GM12874 (cell line): ENCODE measurements at regions not wholly inside any gene's neighbourhood (a gene's known extent, or its start where the extent isn't known, plus 50 kb on each side); places are given as distances from the start of the nearest gene placed in this dataset.

Source experiments
- CTCF ChIP-seq: IDR thresholded peaks from 2 replicates; pipeline ENCODE4 v1.5.1; 2011; ENCODE audit warnings: low read depth, mild to moderate bottlenecking, control low read depth, low read length, moderate library complexity; ENCODE audit not compliant: insufficient read depth

GRCh38 chr6:134830940-134831339, 119.0 kb downstream of the ALDH8A1 start:
- no peak for TF ChIP-seq CTCF

GRCh38 chr6:134830194-134830593, 119.7 kb downstream of the ALDH8A1 start:
- no peak for TF ChIP-seq CTCF

GRCh38 chr6:134828641-134829040, 121.3 kb downstream of the ALDH8A1 start:
- no peak for TF ChIP-seq CTCF

- TF ChIP-seq CTCF = no peak
Observed at GRCh38 chr6:134826889-134827737, 122.8 kb downstream of the ALDH8A1 start.

GRCh38 chr6:134823710-134824034, 126.2 kb downstream of the ALDH8A1 start:
- TF ChIP-seq CTCF = no peak

- TF ChIP-seq CTCF = peak; percentile 80
Observed at GRCh38 chr6:134822920-134823709, 126.8 kb downstream of the ALDH8A1 start.
